H1 (cell line): ENCODE measurements at regions not wholly inside any gene's neighbourhood (a gene's known extent, or its start where the extent isn't known, plus 50 kb on each side); places are given as distances from the start of the nearest gene placed in this dataset.

Experiments used
- RAD21 ChIP-seq, 2 experiments: IDR thresholded peaks in 1 of 2; conservative IDR thresholded peaks in 1 of 2; 2 replicates each; pipeline ENCODE4 v1.6.1; 2011; ENCODE audit warnings: low read depth in 2 of 2, low read length in 2 of 2, improper control_type of control experiment in 1 of 2, inconsistent platforms in 1 of 2, mild to moderate bottlenecking in 1 of 2, moderate library complexity in 1 of 2
- RXRA ChIP-seq: IDR thresholded peaks from 2 replicates; pipeline ENCODE4 v1.6.1; 2011; ENCODE audit warnings: low read depth, mild to moderate bottlenecking, low read length, moderate library complexity; ENCODE audit not compliant: insufficient read depth

DNA sequence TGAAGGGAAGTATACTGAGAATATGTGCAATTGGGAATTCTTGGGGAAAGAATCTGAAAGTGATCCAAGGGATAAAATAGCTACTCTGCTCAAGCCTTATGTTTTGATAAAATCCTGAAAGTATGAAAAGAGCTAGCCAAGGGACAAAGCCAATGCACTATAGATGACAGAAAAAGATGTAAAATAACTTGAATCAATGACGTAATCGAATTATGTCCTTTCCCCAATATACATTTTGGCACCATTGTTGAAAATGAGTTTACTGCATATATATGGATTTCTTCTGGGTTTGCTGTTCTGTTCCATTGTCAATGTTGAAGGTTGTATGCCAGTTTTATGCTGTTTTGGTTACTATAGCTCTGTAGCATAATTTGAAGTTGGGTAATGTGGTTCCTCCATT is 407.3 kb downstream of the DCAF12L2 start (continued):
- TF ChIP-seq RXRA: no peak
- TF ChIP-seq RAD21 (IDR thresholded peaks at IDR 0.05 in 1 of 2, conservative IDR thresholded peaks at IDR 0.05 in 1 of 2; ENCODE audit: low read depth in 2 of 2, low read length in 2 of 2): no peak
- TF ChIP-seq, all 59 proteins: peak for 0
